Liver (tissue), 3 donors: ENCODE measurements at regions not wholly inside any gene's neighbourhood (a gene's known extent, or its start where the extent isn't known, plus 50 kb on each side); places are given as distances from the start of the nearest gene placed in this dataset.

Experiments used
- CTCF ChIP-seq: fragments of 150-350 bp; IDR thresholded peaks from 2 replicates; pipeline ENCODE4 v1.5.1; 2017; ENCODE audit warnings: improper control_type of control experiment, low read depth, low read length; ENCODE audit not compliant: missing input control
- GABPA ChIP-seq, 2 donors: IDR thresholded peaks in 1 of 2; conservative IDR thresholded peaks in 1 of 2; 2 replicates each; pipeline ENCODE4 v1.6.1; 2016; ENCODE audit warnings: antibody characterized with exemption in 2 of 2, mild to moderate bottlenecking in 1 of 2, moderate library complexity in 1 of 2
- JUND ChIP-seq, 2 donors: IDR thresholded peaks; 2 replicates each; pipeline ENCODE4 v1.6.1; 2016; ENCODE audit warnings: antibody characterized with exemption in 2 of 2
- SP1 ChIP-seq: IDR thresholded peaks from 2 replicates; pipeline ENCODE4 v1.6.1; 2018; ENCODE audit warnings: antibody characterized with exemption, mild to moderate bottlenecking
- TAF1 ChIP-seq: conservative IDR thresholded peaks from 2 replicates; pipeline ENCODE4 v1.6.1; 2016; ENCODE audit warnings: antibody characterized with exemption, mild to moderate bottlenecking
- ZBTB33 ChIP-seq: IDR thresholded peaks from 2 replicates; pipeline ENCODE4 v1.6.1; 2016; ENCODE audit warnings: antibody characterized with exemption
- donor health status: healthy.
- donor health status: healthy.

- TF ChIP-seq CTCF (no peak), ZBTB33 (no peak), JUND (IDR thresholded peaks at IDR 0.05) (no peak), SP1 (no peak), GABPA (IDR thresholded peaks at IDR 0.05 in 1 of 2, conservative IDR thresholded peaks at IDR 0.05 in 1 of 2) (no peak), TAF1 (no peak)
Observed at GRCh38 chr3:194900854-194901522, 215.3 kb downstream of the FAM43A start.
